Aorta (tissue), 5 donors: ENCODE measurements at regions not wholly inside any gene's neighbourhood (a gene's known extent, or its start where the extent isn't known, plus 50 kb on each side); places are given as distances from the start of the nearest gene placed in this dataset.

Experiments
- ATAC-seq: fragments of 200-7000 bp; cut with Tn5 transposase; one replicate; pipeline ENCODE4 v1.9.1; 2022; ENCODE audit warnings: moderate library complexity; ENCODE audit not compliant: low FRiP score
- DNase-seq, 2 donors: peaks; one replicate each; pipeline ENCODE4 v3.0.0-alpha.2; 2020
- H3K27ac ChIP-seq, 2 donors: one replicate each; pipeline ENCODE4 v1.5.1; 2013; ENCODE audit warnings: low read length in 2 of 2, mild to moderate bottlenecking in 2 of 2, moderate library complexity in 2 of 2, control low read depth in 1 of 2, inconsistent platforms in 1 of 2, low read depth in 1 of 2
- H3K27me3 ChIP-seq, 2 donors: one replicate each; pipeline ENCODE4 v1.6.1; 2013; ENCODE audit warnings: control low read depth in 1 of 2, low read length in 1 of 2, mild to moderate bottlenecking in 1 of 2, moderate library complexity in 1 of 2; ENCODE audit not compliant: insufficient read depth in 2 of 2, control insufficient read depth in 1 of 2
- H3K36me3 ChIP-seq, 2 donors: one replicate each; pipeline ENCODE4 v1.6.1; 2013; ENCODE audit warnings: control low read depth in 1 of 2, low read length in 1 of 2, mild to moderate bottlenecking in 1 of 2; ENCODE audit not compliant: insufficient read depth in 2 of 2, control insufficient read depth in 1 of 2
- H3K4me1 ChIP-seq, 2 donors: one replicate each; pipeline ENCODE4 v1.6.1; 2013; ENCODE audit warnings: low read length in 2 of 2, control low read depth in 1 of 2, mild to moderate bottlenecking in 1 of 2, moderate library complexity in 1 of 2; ENCODE audit not compliant: insufficient read depth in 2 of 2, control insufficient read depth in 1 of 2
- H3K4me3 ChIP-seq, 2 donors: one replicate each; pipeline ENCODE4 v1.5.1; 2013; ENCODE audit warnings: low read length in 2 of 2, control low read depth in 1 of 2, mild to moderate bottlenecking in 1 of 2
- H3K9me3 ChIP-seq: one replicate; pipeline ENCODE4 v1.6.1; 2013; ENCODE audit warnings: mild to moderate bottlenecking, low read length; ENCODE audit not compliant: control insufficient read depth
- WGBS, 2 donors: extraction: QIAGEN DNeasy Blood & Tissue Kit; methylation state at CpG; one replicate each; pipeline ENCODE4 v1.1.7; 2013; 5-methylcytosine and 5-hydroxymethylcytosine counted together
- intact Hi-C, 2 donors: fragments of 100-400 bp; cut with DNase I; formaldehyde crosslinking; loops; one replicate each; pipeline versions ENCODE4 v1.14.2 to v1.15.0; 2022
- donor health status: healthy with polysubstance abuse.
- donor health status: Bipolar disorder and iron deficiency.
- donor health status: DM: no; HTN: no; CAD: no.
- donor health status: DM: no; HTN: no; CAD: no.
- donor health status: DM: yes; HTN: yes; CAD: no.

DNA sequence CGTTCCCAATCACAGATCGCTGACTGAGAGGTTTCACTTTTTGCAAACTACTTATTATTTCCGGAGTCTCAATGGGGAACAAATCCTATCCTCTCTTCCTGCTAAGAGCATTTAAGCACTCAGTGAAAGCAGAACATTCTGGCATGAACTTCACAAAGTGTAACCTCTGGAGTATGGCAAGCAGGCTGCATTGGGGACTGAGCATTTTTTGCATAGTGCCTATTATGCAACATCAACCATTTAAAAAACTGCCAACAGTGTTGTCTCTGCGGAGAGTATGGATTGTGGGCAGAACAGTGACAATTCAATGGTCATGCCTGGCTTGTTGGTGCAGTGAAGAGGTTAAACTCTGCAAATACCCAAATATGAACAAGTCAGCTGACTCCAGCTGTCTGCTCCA is 484.6 kb downstream of the OLFM4 start:
- intact Hi-C loops = no loop called here
- Histone ChIP-seq H3K27me3 (no peaks in the 10 kb centered on the region), H3K36me3 (no peaks in the 10 kb centered on the region), H3K27ac (no peak overlapping the region), H3K4me1 (no peaks in the 10 kb centered on the region), H3K4me3 (no peak overlapping the region), H3K9me3 (no peaks in the 10 kb centered on the region)
- 58 to 60% methylated on average over 4 of the region's 4 CpGs for WGBS, 2 donors
- no peak for DNase-seq
- no peak for ATAC-seq

DNA sequence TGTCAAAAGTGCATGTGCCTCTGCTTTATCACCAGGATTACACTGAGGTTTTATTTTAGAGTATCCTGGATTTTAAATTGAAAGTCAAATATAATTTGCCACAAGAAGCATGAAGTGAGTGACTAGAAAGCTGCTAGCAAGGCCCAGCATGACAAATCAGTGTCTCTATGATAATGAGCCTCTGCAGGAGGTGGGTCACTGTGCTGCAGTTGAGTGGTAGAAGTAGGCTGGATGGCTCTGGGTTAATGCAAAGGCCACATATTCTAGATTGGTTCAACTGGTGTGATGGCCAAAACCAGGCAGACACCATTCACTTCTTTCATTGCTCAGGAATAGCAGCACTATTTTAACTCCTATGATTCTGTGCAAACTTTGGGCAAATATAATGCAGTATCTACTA is 491.5 kb downstream of the OLFM4 start:
- ATAC-seq = no peak
- no peaks in the 10 kb centered on the region for H3K4me1 ChIP-seq

DNA sequence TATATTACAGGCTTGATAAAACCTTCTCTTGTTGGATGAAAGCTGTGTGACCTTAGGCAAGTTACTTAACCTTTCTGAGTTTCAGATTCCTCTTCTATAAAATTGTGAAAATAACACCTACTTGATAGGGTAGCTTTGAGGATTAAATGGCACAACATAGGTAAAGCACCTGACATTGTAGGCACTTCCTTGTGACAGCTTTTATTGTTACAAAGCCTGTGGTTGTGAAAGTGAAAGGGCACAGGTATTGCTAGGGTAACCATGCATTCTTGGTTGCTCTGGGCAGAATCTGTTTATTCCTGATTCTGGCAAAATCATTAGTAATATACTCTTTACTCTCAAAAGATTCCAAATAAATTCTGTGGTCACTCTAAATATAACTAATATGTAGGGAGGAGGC is 493.4 kb downstream of the OLFM4 start:
- no peak for DNase-seq

More for the DNA sequence above, 491.5 kb downstream of the OLFM4 start:
- Histone ChIP-seq H3K36me3 (no peaks in the 10 kb centered on the region), H3K27me3 (no peaks in the 10 kb centered on the region), H3K4me3 (no peak overlapping the region), H3K9me3 (no peaks in the 10 kb centered on the region), H3K27ac (no peak overlapping the region)
- no peak for DNase-seq
- intact Hi-C loops = no loop called here

DNA sequence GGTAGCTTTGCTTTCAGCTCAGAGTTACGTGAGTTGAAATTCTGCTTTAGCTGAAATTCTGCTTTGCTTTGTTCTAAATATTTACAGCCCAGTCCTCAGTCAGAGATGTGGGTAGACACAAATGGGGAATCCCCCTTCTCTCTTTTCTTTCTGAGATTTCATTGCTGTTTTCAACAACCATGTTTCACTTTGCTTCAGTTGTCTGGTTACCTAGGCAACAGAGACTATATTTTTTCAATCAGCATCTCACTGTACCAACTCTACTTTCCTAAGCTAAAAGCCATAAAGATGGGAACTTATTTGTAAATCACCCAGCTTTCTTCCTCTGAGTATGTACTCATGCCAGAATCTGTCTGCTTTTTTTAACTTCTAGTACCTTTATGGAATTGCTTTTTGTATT is 509.0 kb downstream of the OLFM4 start:
- WGBS, 2 donors = 75 to 79% methylated on average over 1 of the region's 1 CpG
- no peak for ATAC-seq

More for the DNA sequence above, 493.4 kb downstream of the OLFM4 start:
- H3K4me3 ChIP-seq = no peak overlapping the region
- ATAC-seq = no peak
- no peaks in the 10 kb centered on the region for H3K36me3 ChIP-seq
- H3K27me3 ChIP-seq = no peaks in the 10 kb centered on the region
- H3K27ac ChIP-seq = no peak overlapping the region
- H3K9me3 ChIP-seq = no peaks in the 10 kb centered on the region
- intact Hi-C loops = no loop called here
- H3K4me1 ChIP-seq = no peaks in the 10 kb centered on the region

DNA sequence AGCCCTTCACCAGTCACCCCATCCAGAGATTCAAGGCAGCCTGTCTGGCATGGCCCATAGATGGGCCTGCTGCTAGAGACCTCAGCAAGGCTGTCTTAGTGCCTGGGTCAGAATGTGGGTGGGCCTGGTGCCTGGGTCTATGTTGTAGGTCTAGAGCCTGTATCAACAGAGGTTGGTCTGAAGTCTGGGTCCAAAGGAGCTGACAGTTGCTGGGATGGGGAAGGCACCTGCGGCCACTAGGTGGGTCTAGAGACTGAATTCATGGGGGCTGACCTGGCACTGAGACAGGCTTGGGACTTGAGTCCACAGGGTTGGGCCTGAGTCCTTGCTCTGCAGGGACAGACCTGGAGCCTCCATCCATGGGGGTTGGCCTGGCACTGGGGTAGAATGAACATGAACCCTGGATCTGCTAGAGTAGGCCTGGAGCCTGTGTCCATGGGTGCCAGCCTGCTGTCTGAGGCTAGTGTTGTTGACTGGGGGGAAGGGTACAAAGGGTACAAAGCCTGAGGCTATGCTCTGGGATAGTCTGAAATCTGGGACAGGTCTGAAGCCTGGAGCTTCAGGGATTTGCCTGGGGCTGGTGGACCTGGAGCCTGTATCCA is 516.8 kb downstream of the OLFM4 start:
- Histone ChIP-seq H3K4me3 (no peak overlapping the region), H3K36me3 (no peaks in the 10 kb centered on the region), H3K27ac (no peak overlapping the region), H3K4me1 (no peaks in the 10 kb centered on the region), H3K9me3 (no peaks in the 10 kb centered on the region), H3K27me3 (no peaks in the 10 kb centered on the region)
- DNase-seq = no peak
- intact Hi-C loops = no loop called here
- 80 to 83% methylated on average over 1 of the region's 1 CpG for WGBS, 2 donors
- ATAC-seq = peak; percentile 56

More for the DNA sequence above, 509.0 kb downstream of the OLFM4 start:
- Histone ChIP-seq H3K27ac (no peak overlapping the region), H3K27me3 (no peaks in the 10 kb centered on the region), H3K4me3 (no peak overlapping the region), H3K36me3 (no peaks in the 10 kb centered on the region), H3K9me3 (no peaks in the 10 kb centered on the region), H3K4me1 (no peaks in the 10 kb centered on the region)
- intact Hi-C loops = no loop called here
- DNase-seq = no peak

DNA sequence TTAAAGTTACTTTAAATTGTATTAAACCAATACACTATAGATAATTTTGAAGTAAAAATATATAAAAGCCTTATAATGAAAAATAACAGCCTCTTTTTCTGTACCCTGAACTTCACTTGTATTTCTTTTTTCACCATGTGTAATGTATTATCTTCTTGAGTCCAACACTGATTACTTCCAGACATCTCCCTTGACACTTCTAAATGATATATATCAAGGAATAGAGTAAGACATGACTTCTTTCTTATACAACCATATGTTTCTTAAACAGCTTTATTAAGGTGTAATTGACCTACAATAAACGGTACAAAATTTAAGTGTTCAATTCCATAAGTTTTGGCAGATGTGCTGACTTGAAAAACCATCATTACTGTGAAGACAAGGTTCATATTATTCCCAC is 531.9 kb downstream of the OLFM4 start:
- DNase-seq = no peak
- no peaks in the 10 kb centered on the region for H3K36me3 ChIP-seq
- 13 to 37% methylated on average over 1 of the region's 1 CpG for WGBS, 2 donors
- no peaks in the 10 kb centered on the region for H3K9me3 ChIP-seq
- ATAC-seq = no peak
- no peak overlapping the region for H3K4me3 ChIP-seq
- no peaks in the 10 kb centered on the region for H3K4me1 ChIP-seq
- H3K27me3 ChIP-seq = no peaks in the 10 kb centered on the region
- intact Hi-C loops = no loop called here
- H3K27ac ChIP-seq = no peak overlapping the region

DNA sequence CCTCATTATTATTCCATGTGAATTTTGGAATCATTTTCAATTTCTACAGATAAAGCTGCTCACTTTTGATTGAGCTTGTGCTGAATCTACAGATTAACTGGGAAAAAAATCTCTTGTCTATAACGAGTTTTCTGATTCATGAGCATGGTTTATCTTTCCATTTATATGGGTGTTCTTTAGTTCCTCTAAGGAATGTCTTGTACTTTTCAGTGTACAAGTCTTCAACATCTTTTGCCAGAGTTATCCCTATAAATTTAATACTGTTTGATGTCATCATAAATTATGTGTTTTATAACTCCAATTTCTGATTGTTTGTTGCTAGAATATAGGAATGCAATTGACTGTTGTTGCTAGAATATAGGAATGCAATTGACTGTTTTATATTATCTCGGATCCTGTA is 533.8 kb downstream of the OLFM4 start:
- Histone ChIP-seq H3K9me3 (no peaks in the 10 kb centered on the region), H3K27me3 (no peaks in the 10 kb centered on the region), H3K4me1 (no peaks in the 10 kb centered on the region), H3K4me3 (no peak overlapping the region), H3K27ac (no peak overlapping the region), H3K36me3 (no peaks in the 10 kb centered on the region)
- ATAC-seq = no peak
- no peak for DNase-seq
- intact Hi-C loops = no loop called here
- 74% methylated on average over 2 of the region's 2 CpGs for WGBS, 2 donors

DNA sequence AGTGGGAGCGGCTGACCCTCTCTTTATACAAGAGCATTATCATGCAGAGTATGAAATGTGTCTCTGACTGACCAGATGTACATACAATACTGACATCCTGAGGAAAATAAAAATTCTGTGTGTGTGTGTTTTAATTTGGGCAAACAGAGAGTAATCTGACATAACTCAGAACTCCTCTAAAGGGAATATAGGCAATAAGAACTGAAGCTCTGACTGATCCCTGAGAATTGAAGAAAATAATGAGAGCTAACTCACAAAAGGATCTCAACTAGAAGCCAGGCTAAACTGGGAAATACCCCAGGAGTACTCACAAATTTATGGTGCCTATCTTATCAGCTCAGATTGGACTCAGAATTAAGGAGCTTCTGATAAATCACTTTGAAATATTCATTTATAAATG is 539.9 kb downstream of the OLFM4 start:
- WGBS, 2 donors = 65 to 72% methylated on average over 1 of the region's 1 CpG
- H3K36me3 ChIP-seq = no peaks in the 10 kb centered on the region
- no peak overlapping the region for H3K27ac ChIP-seq
- DNase-seq (no peak), ATAC-seq (no peak)
- H3K27me3 ChIP-seq = no peaks in the 10 kb centered on the region
- peaks cover 1% of the 10 kb centered on the region for H3K9me3 ChIP-seq
- no peaks in the 10 kb centered on the region for H3K4me1 ChIP-seq
- intact Hi-C loops = no loop called here
- no peak overlapping the region for H3K4me3 ChIP-seq

DNA sequence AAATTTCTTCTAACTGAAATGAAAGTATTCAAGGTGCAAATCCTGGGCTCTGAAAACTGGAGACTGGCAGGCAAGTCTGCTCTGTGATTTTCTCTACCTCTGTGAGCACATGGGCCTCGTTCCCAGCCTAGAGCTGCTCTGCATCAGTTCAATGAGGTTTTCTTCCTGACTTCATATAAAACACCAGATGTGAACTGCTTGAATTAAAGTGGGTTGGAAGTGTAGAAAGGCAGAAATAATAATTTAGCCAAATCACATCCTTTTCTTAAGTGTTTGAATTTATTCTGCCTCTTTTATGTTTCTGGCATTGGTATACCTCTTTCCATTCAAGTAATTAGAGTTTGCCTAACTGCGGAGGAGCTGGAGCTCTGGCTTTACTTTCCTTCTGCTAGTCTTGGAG is 540.8 kb downstream of the OLFM4 start:
- H3K27ac ChIP-seq = no peak overlapping the region
- no peak for DNase-seq
- H3K4me1 ChIP-seq = no peaks in the 10 kb centered on the region
- intact Hi-C loops = no loop called here
- peaks cover 1% of the 10 kb centered on the region for H3K9me3 ChIP-seq
- H3K36me3 ChIP-seq = no peaks in the 10 kb centered on the region
- no peaks in the 10 kb centered on the region for H3K27me3 ChIP-seq
- H3K4me3 ChIP-seq = no peak overlapping the region
- ATAC-seq = no peak
- 44 to 58% methylated on average over 2 of the region's 2 CpGs for WGBS, 2 donors
